ENCODE measurements at regions not wholly inside any gene's neighbourhood (a gene's known extent, or its start where the extent isn't known, plus 50 kb on each side); places are given as distances from the start of the nearest gene placed in this dataset.

DNA sequence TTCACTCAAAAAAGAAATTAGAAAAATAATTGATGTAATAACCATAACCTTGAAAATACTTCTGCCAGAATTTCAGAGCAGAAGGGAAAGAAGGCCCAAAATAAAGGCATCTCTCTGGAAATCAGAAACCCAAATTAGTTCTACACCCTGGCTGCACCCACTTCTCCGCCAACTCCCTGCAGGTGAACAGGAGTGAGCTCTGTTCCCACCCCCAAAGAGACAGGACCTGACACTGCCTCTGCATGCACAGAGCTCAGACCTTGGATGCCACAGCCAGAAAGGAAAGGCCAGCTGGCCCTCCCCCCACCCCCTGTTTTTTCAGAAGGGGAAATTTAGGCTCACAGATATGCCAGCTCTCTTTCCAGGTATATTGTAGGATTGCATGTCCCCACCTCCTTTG, 228.2 kb downstream of the BCL11B start:
- intact Hi-C loops (cut with DNase I) = no loop called here
- ATAC-seq (no peak), DNase-seq (no peak)

DNA sequence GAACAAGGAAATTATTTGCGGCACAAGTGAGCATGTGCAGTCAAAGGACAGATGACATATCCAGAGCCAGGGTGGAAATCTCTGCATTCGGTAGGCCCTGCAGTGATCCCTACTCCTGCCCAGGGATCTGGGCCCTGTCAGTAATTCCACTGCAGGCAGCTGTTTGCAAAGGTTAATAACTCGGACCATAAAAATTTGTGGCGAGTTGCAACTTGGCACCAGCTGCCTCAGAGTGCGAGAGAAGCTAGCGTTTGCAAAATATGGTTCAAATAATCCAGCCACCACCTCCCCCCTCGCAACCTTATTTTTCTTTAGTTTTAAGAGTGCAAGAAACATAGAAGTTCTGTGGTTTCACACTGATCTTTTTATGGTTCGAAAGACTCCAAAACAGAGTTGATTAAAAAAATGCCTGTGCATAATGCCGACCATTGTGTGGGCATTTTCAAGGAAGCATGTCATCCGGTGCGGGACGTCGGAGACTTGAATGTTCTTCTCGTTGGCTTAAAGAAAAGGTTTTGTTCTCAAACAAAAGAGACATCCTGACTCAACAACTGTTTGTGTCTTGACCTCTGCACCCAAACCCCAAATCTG, 224.5 kb downstream of the BCL11B start:
- H3K9me3 ChIP-seq = peaks cover 16% of the 10 kb centered on the region
- DNase-seq = no peak
- no peak overlapping the region for H3K27ac ChIP-seq

More for the DNA sequence above, 228.2 kb downstream of the BCL11B start:
- TF ChIP-seq, protein P1, sequence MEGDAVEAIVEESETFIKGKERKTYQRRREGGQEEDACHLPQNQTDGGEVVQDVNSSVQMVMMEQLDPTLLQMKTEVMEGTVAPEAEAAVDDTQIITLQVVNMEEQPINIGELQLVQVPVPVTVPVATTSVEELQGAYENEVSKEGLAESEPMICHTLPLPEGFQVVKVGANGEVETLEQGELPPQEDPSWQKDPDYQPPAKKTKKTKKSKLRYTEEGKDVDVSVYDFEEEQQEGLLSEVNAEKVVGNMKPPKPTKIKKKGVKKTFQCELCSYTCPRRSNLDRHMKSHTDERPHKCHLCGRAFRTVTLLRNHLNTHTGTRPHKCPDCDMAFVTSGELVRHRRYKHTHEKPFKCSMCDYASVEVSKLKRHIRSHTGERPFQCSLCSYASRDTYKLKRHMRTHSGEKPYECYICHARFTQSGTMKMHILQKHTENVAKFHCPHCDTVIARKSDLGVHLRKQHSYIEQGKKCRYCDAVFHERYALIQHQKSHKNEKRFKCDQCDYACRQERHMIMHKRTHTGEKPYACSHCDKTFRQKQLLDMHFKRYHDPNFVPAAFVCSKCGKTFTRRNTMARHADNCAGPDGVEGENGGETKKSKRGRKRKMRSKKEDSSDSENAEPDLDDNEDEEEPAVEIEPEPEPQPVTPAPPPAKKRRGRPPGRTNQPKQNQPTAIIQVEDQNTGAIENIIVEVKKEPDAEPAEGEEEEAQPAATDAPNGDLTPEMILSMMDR (IDR thresholded peaks at IDR 0.05) = no peak
- no peaks in the 10 kb centered on the region for H3K27me3 ChIP-seq (ENCODE audit: insufficient read depth in 3 of 3, low read length in 2 of 3)
- H3K4me3 ChIP-seq = no peak overlapping the region
- H3K36me3 ChIP-seq (ENCODE audit: insufficient read depth in 1 of 2, low read depth in 1 of 2) = no peaks in the 10 kb centered on the region
- H3K4me1 ChIP-seq = no peaks in the 10 kb centered on the region
- H3K27ac ChIP-seq = no peak overlapping the region
- WGBS, 3 donors = 61 to 79% (median 72%) methylated on average over 1 of the region's 1 CpG
- no peaks in the 10 kb centered on the region for H3K9me3 ChIP-seq

DNA sequence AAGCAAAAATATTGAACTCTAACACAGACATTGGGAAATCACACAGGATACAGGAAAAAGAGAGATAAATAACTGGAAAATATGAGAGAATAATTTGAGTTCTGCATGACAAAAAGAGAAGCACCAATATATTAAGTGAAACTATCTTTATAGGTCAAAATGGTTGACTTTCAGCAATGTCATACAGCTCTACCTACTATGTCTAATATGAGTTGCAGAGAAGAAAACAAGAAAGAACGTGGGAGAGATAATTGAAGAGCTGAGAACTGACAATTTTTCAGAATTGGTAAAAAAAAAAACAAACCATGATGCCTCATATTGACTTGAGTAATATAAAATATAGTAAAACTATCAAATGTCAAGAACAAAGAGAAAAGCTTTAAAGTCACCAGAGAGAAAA, 221.7 kb downstream of the BCL11B start:
- 70 to 85% (median 79%) methylated on average over 1 of the region's 1 CpG for WGBS, 3 donors
- no peak overlapping the region for H3K27ac ChIP-seq
- TF ChIP-seq, protein P1 (IDR thresholded peaks at IDR 0.05) = no peak

More for the DNA sequence above, 224.5 kb downstream of the BCL11B start:
- intact Hi-C loops (cut with DNase I) = no loop called here
- WGBS, 3 donors = 32 to 57% (median 35%) methylated on average over 14 of the region's 14 CpGs
- no peaks in the 10 kb centered on the region for H3K4me1 ChIP-seq
- TF ChIP-seq, protein P1 (IDR thresholded peaks at IDR 0.05) = no peak
- H3K4me3 ChIP-seq = no peak overlapping the region
- H3K36me3 ChIP-seq (ENCODE audit: insufficient read depth in 1 of 2, low read depth in 1 of 2) = no peaks in the 10 kb centered on the region
- ATAC-seq = no peak
- peaks cover 0 to 1% (median 0%) of the 10 kb centered on the region in 3 donors for H3K27me3 ChIP-seq (ENCODE audit: insufficient read depth in 3 of 3, low read length in 2 of 3)

DNA sequence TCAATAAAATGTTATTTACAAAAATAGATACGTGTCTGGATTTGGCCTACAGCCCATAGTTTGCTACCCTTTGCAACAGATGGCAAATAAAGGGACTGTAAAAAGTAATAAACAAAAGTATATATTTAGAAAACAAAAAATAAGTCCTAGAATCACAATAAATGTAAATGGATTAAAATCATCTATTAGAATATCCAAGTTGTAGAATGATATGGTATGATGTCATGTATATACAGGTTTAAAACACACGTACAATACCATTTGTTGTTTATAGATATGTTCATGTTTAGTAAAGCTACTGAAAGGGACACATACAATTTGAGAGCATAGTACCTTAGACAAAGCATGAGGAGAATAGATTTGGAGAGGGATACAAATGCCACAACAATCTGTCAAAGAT, 219.5 kb downstream of the BCL11B start:
- Histone ChIP-seq H3K36me3 (ENCODE audit: insufficient read depth in 1 of 2, low read depth in 1 of 2) (no peaks in the 10 kb centered on the region), H3K27ac (no peak overlapping the region), H3K27me3 (ENCODE audit: insufficient read depth in 3 of 3, low read length in 2 of 3) (peaks cover 0 to 3% (median 0%) of the 10 kb centered on the region in 3 donors), H3K9me3 (peaks cover 16% of the 10 kb centered on the region), H3K4me3 (no peak overlapping the region), H3K4me1 (no peaks in the 10 kb centered on the region)
- intact Hi-C loops (cut with DNase I) = no loop called here
- 78 to 84% (median 81%) methylated on average over 2 of the region's 2 CpGs for WGBS, 3 donors
- ATAC-seq = no peak
- no peak for DNase-seq
- TF ChIP-seq, protein P1 (IDR thresholded peaks at IDR 0.05) = no peak

More for the DNA sequence above, 221.7 kb downstream of the BCL11B start:
- DNase-seq (no peak), ATAC-seq (no peak)
- intact Hi-C loops (cut with DNase I) = no loop called here
- no peaks in the 10 kb centered on the region for H3K36me3 ChIP-seq (ENCODE audit: insufficient read depth in 1 of 2, low read depth in 1 of 2)
- peaks cover 0 to 1% (median 0%) of the 10 kb centered on the region in 3 donors for H3K27me3 ChIP-seq (ENCODE audit: insufficient read depth in 3 of 3, low read length in 2 of 3)
- H3K9me3 ChIP-seq = peaks cover 16% of the 10 kb centered on the region
- H3K4me1 ChIP-seq = no peaks in the 10 kb centered on the region
- no peak overlapping the region for H3K4me3 ChIP-seq

DNA sequence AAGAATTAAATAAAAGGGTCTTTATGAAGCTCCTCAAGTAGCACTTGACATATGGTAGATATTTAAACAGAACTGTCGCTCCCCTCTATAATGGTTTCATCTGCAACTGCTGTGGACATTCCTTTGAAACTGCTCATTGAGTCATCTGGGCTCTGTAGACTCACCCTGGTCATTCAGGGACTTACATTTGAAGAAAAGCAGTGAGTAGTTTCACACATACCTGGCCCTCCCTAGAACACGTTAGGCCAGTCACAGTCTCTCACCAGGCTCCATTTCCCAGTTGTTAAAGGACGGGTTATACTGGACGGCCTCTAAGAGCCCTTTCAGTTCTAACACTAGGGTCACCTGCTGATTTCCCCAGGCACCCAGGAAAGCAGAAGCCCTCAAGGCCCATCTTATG, 217.0 kb downstream of the BCL11B start:
- TF ChIP-seq, protein P1 (IDR thresholded peaks at IDR 0.05) = no peak
- Histone ChIP-seq H3K27ac (no peak overlapping the region), H3K4me1 (no peaks in the 10 kb centered on the region), H3K9me3 (peaks cover 16% of the 10 kb centered on the region), H3K4me3 (no peak overlapping the region), H3K36me3 (ENCODE audit: insufficient read depth in 1 of 2, low read depth in 1 of 2) (no peaks in the 10 kb centered on the region), H3K27me3 (ENCODE audit: insufficient read depth in 3 of 3, low read length in 2 of 3) (peaks cover 0 to 2% (median 0%) of the 10 kb centered on the region in 3 donors)
- ATAC-seq = no peak
- no peak for DNase-seq
- intact Hi-C loops (cut with DNase I) = no loop called here
- 64 to 85% (median 70%) methylated on average over 4 of the region's 4 CpGs for WGBS, 3 donors

Measured in psoas muscle (tissue), 7 donors.